WERI-Rb-1 (cell line): ENCODE measurements at regions not wholly inside any gene's neighbourhood (a gene's known extent, or its start where the extent isn't known, plus 50 kb on each side); places are given as distances from the start of the nearest gene placed in this dataset.

Experiments used
- DNase-seq: peaks from one replicate; pipeline ENCODE4 v3.0.0-alpha.2; 2020
- H3K27ac ChIP-seq: fragments of 250-450 bp; sonication (Bioruptor Pico); 2 replicates; pipeline ENCODE4 v1.5.1; 2020; ENCODE audit warnings: mild to moderate bottlenecking, moderate library complexity
- H3K27me3 ChIP-seq: fragments of 250-450 bp; sonication (Bioruptor Pico); 2 replicates; pipeline ENCODE4 v1.5.1; 2021; ENCODE audit warnings: mild to moderate bottlenecking, low read depth, moderate library complexity; ENCODE audit not compliant: insufficient read depth, severe bottlenecking
- H3K36me3 ChIP-seq: fragments of 250-450 bp; sonication (Bioruptor Pico); 2 replicates; pipeline ENCODE4 v1.5.1; 2020; ENCODE audit warnings: mild to moderate bottlenecking, moderate library complexity
- H3K4me3 ChIP-seq: 2 replicates; pipeline ENCODE4 v1.5.1; 2011; ENCODE audit warnings: low read depth, mild to moderate bottlenecking, control low read depth, low read length
- H3K9me3 ChIP-seq: fragments of 250-450 bp; sonication (Bioruptor Pico); 2 replicates; pipeline ENCODE4 v1.5.1; 2021; ENCODE audit warnings: mild to moderate bottlenecking, moderate library complexity; ENCODE audit not compliant: severe bottlenecking
- CTCF ChIP-seq: IDR thresholded peaks from 2 replicates; pipeline ENCODE4 v1.5.1; 2011; ENCODE audit warnings: low read depth, mild to moderate bottlenecking, control low read depth, inconsistent platforms, low read length

GRCh38 chr10:106499448-106499847 lies 665.1 kb downstream of the SORCS1 start:
- H3K4me3 ChIP-seq = no peak overlapping the region
- TF ChIP-seq CTCF = no peak
- no peaks in the 10 kb centered on the region for H3K27me3 ChIP-seq
- no peak overlapping the region for H3K27ac ChIP-seq
- DNase-seq = no peak
- no peaks in the 10 kb centered on the region for H3K9me3 ChIP-seq
- no peaks in the 10 kb centered on the region for H3K36me3 ChIP-seq

GRCh38 chr10:106498675-106499074 lies 665.8 kb downstream of the SORCS1 start:
- no peaks in the 10 kb centered on the region for H3K36me3 ChIP-seq
- no peak for DNase-seq
- no peaks in the 10 kb centered on the region for H3K27me3 ChIP-seq
- H3K27ac ChIP-seq = no peak overlapping the region
- no peaks in the 10 kb centered on the region for H3K9me3 ChIP-seq
- TF ChIP-seq CTCF = no peak
- H3K4me3 ChIP-seq = no peak overlapping the region

- TF ChIP-seq CTCF = no peak
- no peaks in the 10 kb centered on the region for H3K36me3 ChIP-seq
Observed at GRCh38 chr10:106495931-106496330, 668.6 kb downstream of the SORCS1 start.

GRCh38 chr10:106493751-106494150 lies 670.8 kb downstream of the SORCS1 start:
- Histone ChIP-seq H3K27me3 (no peaks in the 10 kb centered on the region), H3K4me3 (no peak overlapping the region), H3K27ac (no peak overlapping the region), H3K36me3 (no peaks in the 10 kb centered on the region), H3K9me3 (no peaks in the 10 kb centered on the region)
- no peak for DNase-seq
- TF ChIP-seq CTCF = no peak

More at GRCh38 chr10:106495931-106496330, 668.6 kb downstream of the SORCS1 start:
- no peak overlapping the region for H3K27ac ChIP-seq
- no peak overlapping the region for H3K4me3 ChIP-seq
- no peak for DNase-seq
- H3K27me3 ChIP-seq = no peaks in the 10 kb centered on the region
- no peaks in the 10 kb centered on the region for H3K9me3 ChIP-seq

GRCh38 chr10:106493226-106493625 lies 671.3 kb downstream of the SORCS1 start:
- H3K4me3 ChIP-seq = no peak overlapping the region
- no peaks in the 10 kb centered on the region for H3K36me3 ChIP-seq
- H3K9me3 ChIP-seq = no peaks in the 10 kb centered on the region
- DNase-seq = no peak
- H3K27ac ChIP-seq = no peak overlapping the region
- no peaks in the 10 kb centered on the region for H3K27me3 ChIP-seq
- no peak for TF ChIP-seq CTCF

- no peaks in the 10 kb centered on the region for H3K27me3 ChIP-seq
- H3K9me3 ChIP-seq = no peaks in the 10 kb centered on the region
- no peak overlapping the region for H3K27ac ChIP-seq
- DNase-seq = no peak
- H3K36me3 ChIP-seq = no peaks in the 10 kb centered on the region
- no peak overlapping the region for H3K4me3 ChIP-seq
- no peak for TF ChIP-seq CTCF
Observed at GRCh38 chr10:106487726-106488125, 676.8 kb downstream of the SORCS1 start.
